SK-N-SH (cell line): ENCODE measurements at regions not wholly inside any gene's neighbourhood (a gene's known extent, or its start where the extent isn't known, plus 50 kb on each side); places are given as distances from the start of the nearest gene placed in this dataset.
"Not testable (repeated sequence)": the region's sequence is repeated elsewhere in the genome, so short reads cannot be mapped to it uniquely, and the experiment has no call there.

Experiments
- EP300 ChIP-seq, 2 experiments: IDR thresholded peaks; 2 replicates each; pipeline versions ENCODE4 v1.4.0 to v1.6.1; 2012; ENCODE audit warnings: borderline replicate concordance in 1 of 2, low read depth in 1 of 2, low read length in 1 of 2
- TF ChIP-seq, protein P1 (sequence below): fragments of 200-600 bp; sonication (generic); IDR thresholded peaks from 2 replicates; pipeline ENCODE4 v1.6.1; 2017; ENCODE audit warnings: antibody characterized with exemption, mild to moderate bottlenecking, moderate library complexity
- TF ChIP-seq, protein P2 (sequence below): IDR thresholded peaks from 2 replicates; pipeline ENCODE4 v1.4.0; 2012; ENCODE audit warnings: low read depth

DNA sequence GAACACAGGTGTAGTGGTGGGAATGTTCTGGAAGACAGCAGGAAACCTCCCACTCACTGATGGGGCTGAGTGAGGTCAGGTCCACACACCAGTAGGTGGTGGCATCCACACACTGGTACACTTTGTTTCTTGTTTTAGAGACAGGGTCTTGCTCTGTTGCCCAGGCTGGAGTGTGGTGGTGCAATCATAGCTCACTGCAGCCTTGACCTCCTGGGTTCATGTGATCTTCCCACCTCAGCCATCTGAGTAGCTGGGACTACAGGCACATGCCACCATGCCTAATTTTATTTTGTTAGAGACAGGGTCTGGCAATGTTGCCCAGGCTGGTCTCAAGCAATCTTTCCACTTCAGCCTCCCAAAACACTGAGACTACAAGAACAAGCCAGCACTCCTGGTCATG, 140.9 kb downstream of the TBC1D2B start:
- TF ChIP-seq, protein P1, sequence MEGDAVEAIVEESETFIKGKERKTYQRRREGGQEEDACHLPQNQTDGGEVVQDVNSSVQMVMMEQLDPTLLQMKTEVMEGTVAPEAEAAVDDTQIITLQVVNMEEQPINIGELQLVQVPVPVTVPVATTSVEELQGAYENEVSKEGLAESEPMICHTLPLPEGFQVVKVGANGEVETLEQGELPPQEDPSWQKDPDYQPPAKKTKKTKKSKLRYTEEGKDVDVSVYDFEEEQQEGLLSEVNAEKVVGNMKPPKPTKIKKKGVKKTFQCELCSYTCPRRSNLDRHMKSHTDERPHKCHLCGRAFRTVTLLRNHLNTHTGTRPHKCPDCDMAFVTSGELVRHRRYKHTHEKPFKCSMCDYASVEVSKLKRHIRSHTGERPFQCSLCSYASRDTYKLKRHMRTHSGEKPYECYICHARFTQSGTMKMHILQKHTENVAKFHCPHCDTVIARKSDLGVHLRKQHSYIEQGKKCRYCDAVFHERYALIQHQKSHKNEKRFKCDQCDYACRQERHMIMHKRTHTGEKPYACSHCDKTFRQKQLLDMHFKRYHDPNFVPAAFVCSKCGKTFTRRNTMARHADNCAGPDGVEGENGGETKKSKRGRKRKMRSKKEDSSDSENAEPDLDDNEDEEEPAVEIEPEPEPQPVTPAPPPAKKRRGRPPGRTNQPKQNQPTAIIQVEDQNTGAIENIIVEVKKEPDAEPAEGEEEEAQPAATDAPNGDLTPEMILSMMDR: not testable (repeated sequence)
- TF ChIP-seq EP300 (IDR thresholded peaks at IDR 0.05; ENCODE audit: borderline replicate concordance in 1 of 2, low read depth in 1 of 2, low read length in 1 of 2): not testable (repeated sequence)
- TF ChIP-seq, protein P2, sequence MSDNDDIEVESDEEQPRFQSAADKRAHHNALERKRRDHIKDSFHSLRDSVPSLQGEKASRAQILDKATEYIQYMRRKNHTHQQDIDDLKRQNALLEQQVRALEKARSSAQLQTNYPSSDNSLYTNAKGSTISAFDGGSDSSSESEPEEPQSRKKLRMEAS: not testable (repeated sequence)
